ENCODE measurements at regions not wholly inside any gene's neighbourhood (a gene's known extent, or its start where the extent isn't known, plus 50 kb on each side); places are given as distances from the start of the nearest gene placed in this dataset.

DNA sequence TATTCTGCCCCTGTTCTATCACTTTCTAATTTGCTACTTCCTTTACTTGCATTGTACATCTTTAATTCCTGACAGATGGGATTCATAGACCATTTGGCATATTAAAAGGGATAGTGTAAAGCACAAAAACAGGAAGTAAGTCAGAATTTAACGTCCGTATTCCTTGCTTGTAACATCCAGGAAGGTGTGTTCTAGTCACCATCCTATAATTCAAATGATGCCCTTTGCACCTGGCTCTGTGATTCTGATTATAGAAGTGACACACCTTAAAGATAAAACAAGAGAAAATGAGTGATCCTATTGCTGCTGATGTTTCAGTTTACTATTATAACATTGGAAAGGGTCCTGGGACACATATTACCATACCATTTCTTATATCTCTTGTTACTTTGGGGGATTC lies 238.7 kb upstream of the NR3C2 start:
- H3K27me3 ChIP-seq, result no peaks in the 10 kb centered on the region
- H3K4me3 ChIP-seq, result no peak overlapping the region
- no peaks in the 10 kb centered on the region for H3K4me1 ChIP-seq
- TF ChIP-seq POLR2AphosphoS5 (IDR thresholded peaks at IDR 0.05) (no peak), EP300 (IDR thresholded peaks at IDR 0.05) (no peak), POLR2A (IDR thresholded peaks at IDR 0.05) (no peak)
- TF ChIP-seq, protein P1, sequence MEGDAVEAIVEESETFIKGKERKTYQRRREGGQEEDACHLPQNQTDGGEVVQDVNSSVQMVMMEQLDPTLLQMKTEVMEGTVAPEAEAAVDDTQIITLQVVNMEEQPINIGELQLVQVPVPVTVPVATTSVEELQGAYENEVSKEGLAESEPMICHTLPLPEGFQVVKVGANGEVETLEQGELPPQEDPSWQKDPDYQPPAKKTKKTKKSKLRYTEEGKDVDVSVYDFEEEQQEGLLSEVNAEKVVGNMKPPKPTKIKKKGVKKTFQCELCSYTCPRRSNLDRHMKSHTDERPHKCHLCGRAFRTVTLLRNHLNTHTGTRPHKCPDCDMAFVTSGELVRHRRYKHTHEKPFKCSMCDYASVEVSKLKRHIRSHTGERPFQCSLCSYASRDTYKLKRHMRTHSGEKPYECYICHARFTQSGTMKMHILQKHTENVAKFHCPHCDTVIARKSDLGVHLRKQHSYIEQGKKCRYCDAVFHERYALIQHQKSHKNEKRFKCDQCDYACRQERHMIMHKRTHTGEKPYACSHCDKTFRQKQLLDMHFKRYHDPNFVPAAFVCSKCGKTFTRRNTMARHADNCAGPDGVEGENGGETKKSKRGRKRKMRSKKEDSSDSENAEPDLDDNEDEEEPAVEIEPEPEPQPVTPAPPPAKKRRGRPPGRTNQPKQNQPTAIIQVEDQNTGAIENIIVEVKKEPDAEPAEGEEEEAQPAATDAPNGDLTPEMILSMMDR (IDR thresholded peaks at IDR 0.05), result no peak
- H3K9me3 ChIP-seq, result no peaks in the 10 kb centered on the region
- no peak for DNase-seq (ENCODE audit: low spot score in 2 of 2)
- H3K36me3 ChIP-seq, result no peaks in the 10 kb centered on the region
- no peak overlapping the region for H3K27ac ChIP-seq
- 64% methylated on average over 2 of the region's 2 CpGs for WGBS

DNA sequence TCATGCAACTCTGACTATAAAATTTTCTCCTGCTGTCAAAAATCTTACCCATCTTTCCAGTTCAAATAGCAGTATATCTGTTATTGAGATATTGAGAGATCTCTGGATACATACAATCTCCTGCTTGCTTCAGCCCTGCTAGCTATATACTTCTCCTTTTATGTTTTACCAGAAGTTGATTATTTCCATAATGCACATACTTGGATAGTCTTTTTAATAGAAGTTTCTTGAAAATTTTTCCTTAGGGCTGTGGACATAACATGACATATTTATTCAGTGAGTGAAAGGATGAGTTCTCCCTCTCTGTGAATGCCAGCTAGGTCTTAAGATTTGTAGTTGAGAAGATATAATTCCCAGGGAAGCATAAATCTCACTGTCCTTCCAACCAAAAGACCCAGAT lies 234.1 kb upstream of the NR3C2 start:
- Histone ChIP-seq H3K27me3 (no peaks in the 10 kb centered on the region), H3K36me3 (no peaks in the 10 kb centered on the region), H3K27ac (no peak overlapping the region), H3K4me3 (no peak overlapping the region), H3K9me3 (no peaks in the 10 kb centered on the region), H3K4me1 (no peaks in the 10 kb centered on the region)
- no peak for DNase-seq (ENCODE audit: low spot score in 2 of 2)
- TF ChIP-seq POLR2AphosphoS5 (IDR thresholded peaks at IDR 0.05) (no peak), POLR2A (IDR thresholded peaks at IDR 0.05) (no peak), EP300 (IDR thresholded peaks at IDR 0.05) (no peak)
- TF ChIP-seq, protein P1 (IDR thresholded peaks at IDR 0.05), result no peak

DNA sequence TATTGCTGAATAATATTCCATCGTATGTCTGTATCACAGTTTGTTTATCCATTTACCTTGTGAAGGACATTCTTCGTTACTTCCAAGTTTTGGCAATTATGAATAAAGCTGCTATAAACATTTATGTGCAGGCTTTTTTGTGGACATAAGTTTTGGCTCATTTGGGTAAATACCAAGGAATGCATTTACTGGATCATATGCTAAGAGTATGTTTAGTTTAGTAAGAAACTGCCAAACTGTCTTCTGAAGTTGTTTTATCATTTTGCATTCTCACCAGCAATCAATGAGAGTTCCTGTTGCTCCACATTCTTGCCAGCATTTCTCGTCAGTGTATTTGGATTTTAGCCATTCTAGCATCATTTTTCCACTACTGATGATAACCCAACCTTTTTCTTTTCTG lies 232.7 kb upstream of the NR3C2 start:
- no peak overlapping the region for H3K27ac ChIP-seq
- no peak overlapping the region for H3K4me3 ChIP-seq
- no peak for DNase-seq (ENCODE audit: low spot score in 2 of 2)
- no peaks in the 10 kb centered on the region for H3K27me3 ChIP-seq
- H3K4me1 ChIP-seq, result no peaks in the 10 kb centered on the region
- no peak for TF ChIP-seq POLR2A (IDR thresholded peaks at IDR 0.05)
- no peak for TF ChIP-seq EP300 (IDR thresholded peaks at IDR 0.05)
- no peak for TF ChIP-seq POLR2AphosphoS5 (IDR thresholded peaks at IDR 0.05)
- TF ChIP-seq, protein P1 (IDR thresholded peaks at IDR 0.05), result no peak
- 75% methylated on average over 3 of the region's 3 CpGs for WGBS
- H3K36me3 ChIP-seq, result no peaks in the 10 kb centered on the region
- H3K9me3 ChIP-seq, result no peaks in the 10 kb centered on the region

DNA sequence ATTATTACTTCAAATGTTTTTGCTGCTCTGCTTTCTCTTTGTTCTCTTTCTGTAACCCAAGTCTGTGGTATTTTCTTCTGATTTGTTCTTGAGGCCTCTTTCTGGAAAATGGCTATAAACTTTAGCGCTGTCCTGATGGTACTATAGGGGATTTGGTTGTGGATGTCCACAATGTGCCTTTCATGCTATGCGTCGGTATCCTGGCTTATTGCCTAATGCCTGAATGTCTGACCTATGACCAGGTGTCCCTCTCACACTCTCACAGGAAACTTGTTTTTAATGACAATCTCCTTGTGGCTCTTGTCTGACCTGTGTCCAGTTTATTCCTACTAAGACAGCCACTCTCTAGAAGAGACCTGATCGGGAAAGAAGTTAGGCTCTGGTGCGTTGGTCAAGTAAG lies 222.4 kb upstream of the NR3C2 start:
- H3K4me1 ChIP-seq, result no peaks in the 10 kb centered on the region
- no peaks in the 10 kb centered on the region for H3K9me3 ChIP-seq
- 94% methylated on average over 5 of the region's 5 CpGs for WGBS
- H3K27me3 ChIP-seq, result no peaks in the 10 kb centered on the region
- no peak for DNase-seq (ENCODE audit: low spot score in 2 of 2)
- no peaks in the 10 kb centered on the region for H3K36me3 ChIP-seq
- TF ChIP-seq, protein P1 (IDR thresholded peaks at IDR 0.05), result no peak
- TF ChIP-seq POLR2A (IDR thresholded peaks at IDR 0.05) (no peak), POLR2AphosphoS5 (IDR thresholded peaks at IDR 0.05) (no peak), EP300 (IDR thresholded peaks at IDR 0.05) (no peak)
- H3K4me3 ChIP-seq, result no peak overlapping the region
- no peak overlapping the region for H3K27ac ChIP-seq

DNA sequence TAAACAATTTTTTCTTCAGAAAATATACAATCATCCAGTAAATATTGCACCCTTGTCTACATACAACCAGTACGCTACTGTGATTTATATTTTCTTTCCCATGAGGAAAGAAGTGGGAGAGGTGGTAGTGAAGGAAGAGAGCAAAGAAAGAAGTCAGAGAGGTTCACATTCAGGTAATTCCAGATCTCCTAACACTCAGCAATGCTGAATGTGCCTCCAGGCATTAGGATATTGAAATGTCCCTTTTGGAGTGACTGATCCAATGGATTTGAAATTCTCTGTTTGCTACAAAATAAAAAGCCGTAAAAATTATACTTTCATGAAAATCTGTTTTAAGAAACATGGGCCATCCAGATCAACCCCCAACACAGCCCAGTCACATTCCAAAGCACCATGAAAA lies 211.9 kb upstream of the NR3C2 start:
- whole genome bisulfite sequencing, result 88% methylated on average over 2 of the region's 2 CpGs
- no peak for DNase-seq (ENCODE audit: low spot score in 2 of 2)

More for the DNA sequence above, 211.9 kb upstream of the NR3C2 start:
- Histone ChIP-seq H3K9me3 (no peaks in the 10 kb centered on the region), H3K4me3 (no peak overlapping the region), H3K27me3 (no peaks in the 10 kb centered on the region), H3K36me3 (no peaks in the 10 kb centered on the region), H3K4me1 (no peaks in the 10 kb centered on the region), H3K27ac (no peak overlapping the region)
- TF ChIP-seq, protein P1 (IDR thresholded peaks at IDR 0.05), result no peak
- TF ChIP-seq POLR2AphosphoS5 (IDR thresholded peaks at IDR 0.05) (no peak), POLR2A (IDR thresholded peaks at IDR 0.05) (no peak), EP300 (IDR thresholded peaks at IDR 0.05) (no peak)
